Raji (cell line): ENCODE measurements at regions not wholly inside any gene's neighbourhood (a gene's known extent, or its start where the extent isn't known, plus 50 kb on each side); places are given as distances from the start of the nearest gene placed in this dataset.

Experiments
- POLR2A ChIP-seq: IDR thresholded peaks from 2 replicates; pipeline ENCODE4 v1.6.1; 2011; ENCODE audit warnings: low read depth, low read length, control low read depth; ENCODE audit not compliant: insufficient read depth

- no peak for TF ChIP-seq POLR2A
Observed at GRCh38 chr3:41120460-41120859, 78.8 kb upstream of the CTNNB1 start.

- TF ChIP-seq POLR2A = no peak
Observed at GRCh38 chr3:41125258-41125657, 74.0 kb upstream of the CTNNB1 start.

GRCh38 chr3:41126472-41126871 lies 72.8 kb upstream of the CTNNB1 start:
- TF ChIP-seq POLR2A = no peak

GRCh38 chr3:41126961-41127360 lies 72.3 kb upstream of the CTNNB1 start:
- no peak for TF ChIP-seq POLR2A

- TF ChIP-seq POLR2A = no peak
Observed at GRCh38 chr3:41127414-41127813, 71.9 kb upstream of the CTNNB1 start.

GRCh38 chr3:41129731-41130130 lies 69.6 kb upstream of the CTNNB1 start:
- no peak for TF ChIP-seq POLR2A

GRCh38 chr3:41131224-41131623 lies 68.1 kb upstream of the CTNNB1 start:
- no peak for TF ChIP-seq POLR2A

- TF ChIP-seq POLR2A = no peak
Observed at GRCh38 chr3:41137686-41138111, 61.6 kb upstream of the CTNNB1 start.

GRCh38 chr3:41138146-41138545 lies 61.2 kb upstream of the CTNNB1 start:
- no peak for TF ChIP-seq POLR2A

GRCh38 chr3:41138601-41139000 lies 60.7 kb upstream of the CTNNB1 start:
- no peak for TF ChIP-seq POLR2A

- no peak for TF ChIP-seq POLR2A
Observed at GRCh38 chr3:41140242-41140641, 59.1 kb upstream of the CTNNB1 start.

GRCh38 chr3:41141433-41142167 lies 57.7 kb upstream of the CTNNB1 start:
- no peak for TF ChIP-seq POLR2A

GRCh38 chr3:41143421-41144031 lies 55.8 kb upstream of the CTNNB1 start:
- TF ChIP-seq POLR2A = no peak

- no peak for TF ChIP-seq POLR2A
Observed at GRCh38 chr3:41144631-41145030, 54.7 kb upstream of the CTNNB1 start.

GRCh38 chr3:41148478-41148877 lies 50.8 kb upstream of the CTNNB1 start:
- TF ChIP-seq POLR2A = no peak

- TF ChIP-seq POLR2A = no peak
Observed at GRCh38 chr3:41148901-41149300, 50.4 kb upstream of the CTNNB1 start.
